GM18520 (cell line): ENCODE measurements at regions not wholly inside any gene's neighbourhood (a gene's known extent, or its start where the extent isn't known, plus 50 kb on each side); places are given as distances from the start of the nearest gene placed in this dataset.
A peak's percentile ranks its signal among the peaks of the same experiment; 100 is the strongest.
"Not testable (repeated sequence)": the region's sequence is repeated elsewhere in the genome, so short reads cannot be mapped to it uniquely, and the experiment has no call there.

Experiments
- ATAC-seq: cut with Tn5 transposase; IDR thresholded peaks from one replicate; pipeline ENCODE4 v1.9.1; 2021; ENCODE audit not compliant: unreplicated experiment

DNA sequence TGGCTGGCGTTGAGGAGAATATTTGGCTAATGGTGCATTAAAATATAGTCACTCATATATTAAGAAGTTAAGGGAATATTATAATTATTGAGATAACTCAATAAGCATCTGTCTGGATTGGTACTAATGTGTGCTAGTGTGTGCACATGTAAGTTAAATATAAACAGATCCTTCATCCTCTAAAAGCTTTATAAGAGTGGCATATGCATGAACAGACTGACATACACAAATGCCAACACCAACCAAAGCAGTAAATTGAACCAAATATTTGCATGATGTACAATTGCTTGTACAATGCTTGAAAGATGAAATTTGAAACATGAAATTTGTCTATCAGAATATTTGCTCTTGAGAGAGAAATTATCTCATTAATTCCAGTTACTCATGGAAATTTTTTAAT is 344.9 kb downstream of the ADGRL2 start:
- ATAC-seq = no peak

DNA sequence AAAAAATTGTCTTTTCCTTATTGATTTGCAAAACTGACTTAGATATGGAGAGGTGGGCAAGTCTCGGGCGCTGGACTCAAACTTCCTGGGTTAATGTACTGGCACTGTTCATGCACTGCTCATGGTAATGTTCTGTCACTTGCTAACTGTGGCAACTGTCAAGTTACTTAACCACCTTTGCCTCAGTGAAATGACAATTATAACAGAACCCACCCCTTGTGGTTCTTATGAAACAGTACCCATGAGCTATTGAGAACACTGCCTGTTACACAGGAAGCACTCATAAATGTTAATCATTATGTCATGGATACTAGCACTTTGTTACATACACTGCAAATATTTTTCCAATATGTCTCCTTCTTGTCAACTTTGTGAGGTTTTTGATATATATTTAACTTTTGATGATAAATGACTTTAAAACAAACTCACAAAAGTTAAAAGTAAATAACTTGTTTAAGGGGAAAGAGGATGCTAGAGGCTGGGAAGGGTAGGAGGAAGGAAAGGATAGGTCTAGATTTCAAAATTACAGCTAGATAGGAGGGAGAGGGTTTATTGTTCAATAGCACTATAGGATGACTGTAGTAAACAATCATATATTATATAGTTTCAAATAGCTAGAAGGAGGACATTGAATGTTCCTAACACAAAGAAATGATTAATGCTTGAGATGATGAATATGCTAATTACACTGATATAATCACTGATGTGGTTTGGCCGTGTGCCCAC is 342.5 kb downstream of the ADGRL2 start:
- ATAC-seq = peak; percentile 43

DNA sequence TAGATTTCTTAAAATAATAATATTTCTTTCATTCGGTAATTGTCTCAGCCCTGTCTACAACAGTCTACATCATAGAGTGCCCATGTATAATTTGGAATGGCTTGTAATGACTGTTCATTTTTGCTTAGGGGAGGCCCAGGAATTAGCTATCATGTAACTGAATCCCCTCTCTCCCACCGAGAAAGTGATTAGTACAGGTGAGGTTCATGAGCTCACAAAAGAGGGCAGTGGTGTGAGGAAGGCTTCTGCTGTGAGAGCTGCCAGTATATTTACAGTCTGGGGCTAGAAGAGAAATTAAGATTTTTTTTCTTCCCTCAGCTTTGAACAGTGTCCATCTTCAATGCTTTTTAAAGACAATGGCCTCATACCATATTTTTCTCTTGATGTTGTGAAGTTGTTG is 340.7 kb downstream of the ADGRL2 start:
- ATAC-seq = no peak

DNA sequence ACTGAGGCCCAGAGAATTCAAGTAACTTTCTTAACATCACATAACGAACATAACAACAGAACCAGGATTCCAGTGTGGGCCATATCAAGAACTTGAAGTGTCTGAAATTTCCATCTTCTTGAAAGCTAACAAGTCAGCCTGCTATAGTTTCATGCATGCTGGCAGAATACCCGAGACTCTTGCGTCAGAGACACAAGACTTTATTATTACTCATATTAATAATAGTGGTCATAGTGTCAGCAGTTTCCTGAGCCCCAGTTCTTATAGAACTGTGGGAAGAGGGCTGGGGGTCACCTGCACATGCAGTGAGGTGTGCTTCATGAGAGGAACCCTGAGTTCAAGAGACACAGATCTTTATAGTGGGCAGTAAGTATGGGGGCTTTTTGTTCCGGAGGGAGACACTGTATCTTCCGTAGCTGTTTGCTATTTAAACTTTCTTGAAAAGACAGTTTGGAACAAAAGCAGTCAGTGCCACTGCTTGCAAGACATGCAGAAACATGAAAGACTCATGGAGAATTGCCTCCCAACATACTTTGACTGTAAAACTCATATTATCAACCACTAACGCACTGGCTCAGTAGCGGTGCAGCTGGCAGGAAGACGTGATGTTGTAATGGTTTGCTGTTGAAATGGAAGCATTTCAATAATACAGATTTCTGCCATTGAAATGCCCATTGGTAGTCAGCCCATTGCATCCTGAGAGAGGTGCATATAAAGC is 339.2 kb downstream of the ADGRL2 start:
- no peak for ATAC-seq

DNA sequence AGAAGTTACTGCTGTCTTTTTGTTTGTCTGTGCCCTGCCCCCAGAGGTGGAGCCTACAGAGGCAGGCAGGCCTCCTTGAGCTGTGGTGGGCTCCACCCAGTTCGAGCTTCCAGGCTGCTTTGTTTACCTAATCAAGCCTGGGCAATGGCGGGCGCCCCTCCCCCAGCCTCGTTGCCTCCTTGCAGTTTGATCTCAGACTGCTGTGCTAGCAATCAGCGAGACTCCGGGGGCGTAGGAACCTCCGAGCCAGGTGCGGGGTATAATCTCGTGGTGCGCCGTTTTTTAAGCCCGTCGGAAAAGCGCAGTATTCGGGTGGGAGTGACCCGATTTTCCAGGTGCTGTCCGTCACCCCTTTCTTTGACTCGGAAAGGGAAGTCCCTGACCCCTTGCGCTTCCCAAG is 335.6 kb downstream of the ADGRL2 start:
- not testable (repeated sequence) for ATAC-seq

DNA sequence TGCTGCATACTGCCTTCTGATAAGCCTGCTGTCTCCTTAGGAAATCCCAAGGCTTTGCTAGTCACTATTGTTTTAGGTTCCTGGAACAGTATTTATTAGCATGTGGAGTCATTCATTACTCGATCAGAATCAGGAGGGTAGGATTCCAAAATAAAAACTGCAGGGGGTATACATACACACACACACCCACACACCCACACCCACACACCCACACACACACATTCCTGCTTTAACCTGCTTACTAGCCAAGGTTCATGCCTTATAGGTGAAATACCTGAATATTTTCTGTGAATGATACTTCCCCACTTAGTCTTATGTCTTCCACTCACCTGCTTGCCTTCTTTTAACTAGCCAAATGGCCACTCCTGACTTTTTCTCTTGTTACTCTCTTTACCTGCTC is 325.1 kb downstream of the ADGRL2 start:
- no peak for ATAC-seq

DNA sequence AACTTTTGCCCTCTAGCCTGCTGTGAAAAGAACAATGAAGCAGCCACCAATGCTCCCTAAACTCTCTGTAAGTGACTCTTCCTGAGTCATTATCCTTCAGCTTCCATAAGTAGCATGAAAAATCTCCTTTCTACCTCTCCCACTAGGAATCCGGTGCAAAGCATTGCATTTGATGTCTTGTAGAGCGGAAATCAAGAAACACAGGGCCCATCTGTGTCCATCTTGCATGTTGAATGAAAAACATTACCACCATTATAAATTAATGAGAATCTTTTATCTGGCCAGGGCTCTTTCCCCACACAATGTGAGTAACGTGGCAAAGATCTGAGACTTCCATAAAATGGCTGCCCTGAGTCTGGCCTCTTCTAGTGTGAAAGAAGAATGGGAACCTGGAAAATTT is 324.4 kb downstream of the ADGRL2 start:
- ATAC-seq = no peak

DNA sequence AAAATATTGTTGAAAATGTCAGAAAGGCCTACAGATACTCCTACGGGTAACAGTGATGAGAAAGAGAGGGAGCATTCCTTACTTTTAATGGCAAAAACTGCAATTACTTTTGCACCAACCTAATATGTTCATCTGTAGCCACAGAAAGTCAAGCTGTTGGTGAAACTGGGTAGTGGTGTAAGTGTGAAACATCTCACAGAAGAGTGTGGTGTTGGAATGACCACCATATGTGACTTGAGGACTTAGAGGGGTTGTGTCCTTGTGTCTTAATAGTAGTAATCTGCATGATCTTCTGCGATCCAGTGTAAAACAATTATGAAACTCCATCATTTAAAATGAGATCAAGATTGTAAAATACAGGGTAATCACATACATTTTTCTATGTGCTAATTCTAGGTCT is 320.7 kb downstream of the ADGRL2 start:
- ATAC-seq = peak; percentile 44

DNA sequence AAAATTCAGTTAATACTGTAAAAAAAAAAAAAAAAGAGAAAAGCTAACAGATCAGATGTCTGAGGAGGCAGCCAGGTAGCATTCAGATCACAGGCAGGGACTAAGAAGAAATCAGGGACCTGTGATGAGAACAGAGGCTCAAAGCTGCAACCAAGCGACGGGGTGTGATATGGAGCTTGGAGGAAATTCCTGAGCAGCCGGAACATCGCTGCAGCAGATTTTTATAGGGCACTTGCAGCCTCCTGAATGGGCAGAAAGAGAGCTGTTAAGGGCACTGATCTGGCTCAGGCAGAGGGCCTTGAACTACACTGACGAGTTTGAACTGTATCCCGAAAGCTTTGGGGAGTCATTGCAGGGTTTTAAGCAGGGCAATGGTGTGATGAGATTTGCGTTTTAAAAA is 315.4 kb downstream of the ADGRL2 start:
- no peak for ATAC-seq

DNA sequence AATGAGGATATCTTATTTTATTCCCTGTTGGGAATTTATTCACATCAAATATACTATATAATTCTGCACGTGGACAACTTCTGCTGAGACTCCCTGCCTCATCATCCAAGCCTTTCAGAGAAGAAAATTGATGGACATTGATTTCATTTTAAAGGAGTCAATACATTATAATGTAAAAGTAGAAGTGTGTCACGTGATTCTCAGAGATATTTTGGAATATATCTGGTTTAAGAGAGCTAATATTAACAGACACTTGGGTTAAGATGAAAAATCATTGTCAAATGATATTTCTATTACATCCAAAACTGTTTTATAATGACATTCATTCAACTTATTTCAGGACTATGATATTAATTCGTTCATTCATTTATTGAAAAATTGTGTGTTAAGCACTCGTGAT is 314.2 kb downstream of the ADGRL2 start:
- no peak for ATAC-seq

DNA sequence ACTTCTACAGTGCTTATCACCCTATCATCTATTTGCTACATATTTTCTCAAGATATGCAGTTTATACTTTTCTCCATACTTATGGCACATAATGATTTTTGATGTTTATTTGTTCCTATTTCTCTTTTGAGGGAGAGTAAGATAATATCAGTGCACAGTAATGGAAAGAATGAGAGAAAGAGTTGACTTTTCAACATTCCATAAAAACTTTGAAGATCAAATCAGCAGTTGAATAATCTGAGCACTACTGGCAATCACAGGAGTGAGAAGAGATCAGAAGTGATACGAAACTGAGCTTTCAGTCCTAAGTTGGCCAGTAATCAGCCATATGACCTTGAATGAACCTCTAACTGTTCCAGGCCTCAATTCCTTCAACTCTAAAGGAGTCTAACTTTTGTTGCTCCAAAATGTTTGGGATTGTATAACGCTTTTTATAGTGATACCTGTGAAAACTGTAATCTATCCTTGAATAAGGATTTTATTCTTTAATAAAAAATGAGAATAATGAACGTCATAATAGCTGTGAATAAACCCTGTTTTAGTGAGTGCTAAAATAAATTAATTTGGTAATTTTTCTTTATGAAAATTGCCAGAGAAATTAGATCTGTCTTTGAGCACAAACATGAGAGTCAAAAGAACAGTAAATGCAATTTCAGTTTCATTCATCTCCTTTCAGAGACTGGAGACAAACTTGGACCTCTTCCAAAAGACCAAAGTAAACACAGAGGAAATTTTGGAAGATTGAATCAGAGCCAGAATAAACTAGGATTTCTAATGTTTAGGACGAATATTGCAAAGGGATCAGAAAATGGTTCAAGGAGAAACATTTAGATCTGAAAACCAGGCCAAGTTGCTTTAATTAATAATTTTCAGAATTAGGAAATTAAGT is 309.9 kb downstream of the ADGRL2 start:
- ATAC-seq = no peak

DNA sequence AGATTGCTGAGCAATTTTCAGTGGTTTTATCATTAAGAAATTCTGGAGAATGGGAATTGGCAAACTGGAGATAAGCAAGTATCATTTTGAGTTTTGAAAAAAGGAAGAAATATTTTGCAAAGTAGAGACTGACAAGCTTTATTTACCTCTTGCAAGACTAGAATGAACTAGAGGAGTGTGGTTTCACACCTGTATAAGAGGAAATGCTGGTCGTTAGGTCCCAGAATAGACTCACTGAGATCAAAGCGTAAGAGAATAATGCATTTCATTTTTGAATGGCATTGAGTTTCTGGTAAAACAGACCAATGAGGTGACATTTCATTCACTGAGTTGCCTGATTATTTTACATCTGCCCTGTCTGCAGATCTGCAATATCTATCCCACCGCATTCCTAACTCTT is 308.1 kb downstream of the ADGRL2 start:
- ATAC-seq = peak; percentile 75

DNA sequence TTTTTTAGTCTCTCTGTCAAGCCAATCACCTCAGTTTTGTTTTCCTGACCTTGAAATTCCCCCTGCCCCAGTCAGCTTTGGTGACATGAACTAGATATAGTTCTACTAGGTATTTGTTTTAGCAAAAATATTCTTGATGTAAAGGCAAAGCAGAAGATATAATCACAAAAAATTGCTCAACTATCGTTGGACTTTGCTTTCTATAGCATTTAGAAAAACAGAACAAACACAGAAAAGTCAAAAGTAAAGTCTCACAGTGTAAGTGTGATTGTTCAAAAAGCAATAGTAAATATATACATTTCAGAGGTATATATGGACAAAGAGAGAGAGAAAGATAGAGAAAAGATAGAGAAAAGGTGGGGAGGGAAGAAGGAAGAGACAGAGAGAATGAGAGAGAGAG is 305.9 kb downstream of the ADGRL2 start:
- ATAC-seq = no peak

DNA sequence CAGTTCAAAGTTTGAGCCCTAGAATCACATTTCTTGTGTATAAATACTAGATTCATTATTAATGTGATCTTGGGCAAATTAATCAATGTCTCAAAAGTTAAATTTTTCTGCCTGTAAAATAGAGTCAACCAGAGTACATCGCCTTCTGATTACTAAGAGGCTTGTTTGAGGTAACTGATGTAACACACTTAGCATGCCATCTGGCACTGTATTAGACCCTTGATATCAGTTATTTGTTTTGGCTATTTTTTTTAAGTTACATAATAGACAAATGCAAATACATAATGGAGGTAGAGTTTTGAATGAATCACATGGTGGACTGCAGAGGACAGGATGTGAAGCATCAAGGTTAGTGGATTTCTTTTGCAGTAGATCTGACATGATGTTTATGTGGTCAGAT is 298.4 kb downstream of the ADGRL2 start:
- no peak for ATAC-seq

DNA sequence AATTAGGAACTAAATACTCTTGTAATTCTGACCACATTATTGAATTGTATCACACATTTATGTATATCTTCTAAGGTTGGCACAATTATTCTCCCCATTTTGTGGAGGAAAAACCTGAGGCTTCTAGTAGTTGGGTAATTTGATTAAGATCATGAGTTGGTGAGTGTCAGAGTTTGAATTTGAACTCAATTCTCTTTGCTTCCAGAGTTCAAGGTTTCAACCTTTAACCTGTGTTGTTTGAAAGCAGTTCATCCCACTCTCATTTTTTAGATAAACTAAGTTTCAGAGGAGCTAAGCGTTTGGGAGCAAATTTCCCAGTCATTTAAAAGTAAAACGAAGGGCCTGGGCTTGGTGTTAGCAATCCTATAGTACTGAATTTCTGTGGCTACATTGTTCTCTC is 293.4 kb downstream of the ADGRL2 start:
- ATAC-seq = no peak

DNA sequence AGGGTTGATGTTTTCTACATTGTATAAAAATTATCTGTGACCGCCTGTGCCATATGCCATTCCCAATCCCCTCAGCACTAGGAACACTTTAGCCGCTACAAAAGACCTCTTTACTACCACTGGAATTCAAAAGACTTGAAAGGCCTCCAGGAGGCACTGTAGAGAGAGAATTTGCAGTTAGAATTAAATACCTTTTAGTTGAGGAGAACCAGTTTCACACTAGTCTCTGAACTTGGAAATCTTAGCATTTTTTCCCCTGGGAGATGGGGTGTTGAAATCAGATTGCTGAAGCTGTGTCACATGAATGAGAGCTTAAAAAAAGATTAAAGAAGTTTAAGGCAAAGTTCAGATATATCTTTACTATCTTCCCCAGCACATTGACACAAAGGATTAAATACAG is 291.0 kb downstream of the ADGRL2 start:
- no peak for ATAC-seq

DNA sequence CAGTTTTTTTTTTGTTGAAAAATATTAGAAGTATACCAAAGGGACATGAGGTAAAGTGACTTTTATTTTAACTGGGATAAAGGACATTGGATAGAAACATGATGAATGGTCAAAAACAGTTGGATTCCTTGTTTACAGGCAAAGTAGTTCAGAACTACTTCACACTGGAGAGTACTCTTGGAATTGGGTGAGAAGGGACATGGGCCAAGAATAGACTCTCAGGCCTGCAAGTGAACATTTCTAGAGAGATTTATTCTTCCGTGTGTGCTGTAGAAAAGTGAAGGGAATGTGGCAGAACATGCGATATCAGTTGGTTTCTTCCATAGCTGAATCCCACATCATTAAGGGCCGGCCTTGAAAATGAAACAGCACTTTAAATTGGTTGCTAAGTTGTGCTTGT is 290.5 kb downstream of the ADGRL2 start:
- no peak for ATAC-seq

DNA sequence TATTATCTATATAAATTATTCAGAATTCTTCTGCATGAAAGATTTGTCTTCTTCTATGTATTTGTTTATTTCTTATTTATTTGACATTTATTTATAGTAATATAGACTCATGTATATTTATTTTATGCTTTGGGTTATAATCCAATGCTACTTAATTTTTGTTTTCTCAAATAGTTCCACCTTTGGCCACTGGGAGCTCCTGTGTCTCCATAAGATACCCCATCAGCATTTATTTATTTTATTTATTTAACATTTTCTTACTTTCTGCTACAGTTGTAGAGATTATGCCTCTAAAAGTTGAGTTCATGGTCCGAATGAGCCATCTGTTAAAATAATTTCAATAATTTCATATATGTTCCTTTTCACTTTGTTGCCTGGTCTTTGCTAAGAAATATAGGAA is 289.4 kb downstream of the ADGRL2 start:
- no peak for ATAC-seq

DNA sequence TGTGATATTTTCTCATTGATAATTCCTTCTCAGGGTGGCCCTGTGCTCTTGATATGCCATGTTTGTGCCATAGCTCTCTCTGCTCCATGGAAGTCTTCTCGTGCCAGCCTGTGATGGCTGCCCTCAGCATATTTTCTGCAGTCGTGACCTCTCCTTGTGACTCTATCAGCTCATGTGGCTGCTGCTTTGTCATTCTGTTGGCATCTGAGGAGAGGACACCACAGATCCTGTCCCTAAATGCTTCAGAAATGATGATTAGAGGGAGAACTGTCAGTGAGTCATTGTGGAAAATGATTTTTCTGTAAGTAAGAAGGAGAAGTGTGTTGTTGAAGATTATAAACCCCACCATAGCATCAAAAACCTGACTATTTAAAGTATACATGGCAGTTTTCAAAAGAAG is 286.0 kb downstream of the ADGRL2 start:
- no peak for ATAC-seq

DNA sequence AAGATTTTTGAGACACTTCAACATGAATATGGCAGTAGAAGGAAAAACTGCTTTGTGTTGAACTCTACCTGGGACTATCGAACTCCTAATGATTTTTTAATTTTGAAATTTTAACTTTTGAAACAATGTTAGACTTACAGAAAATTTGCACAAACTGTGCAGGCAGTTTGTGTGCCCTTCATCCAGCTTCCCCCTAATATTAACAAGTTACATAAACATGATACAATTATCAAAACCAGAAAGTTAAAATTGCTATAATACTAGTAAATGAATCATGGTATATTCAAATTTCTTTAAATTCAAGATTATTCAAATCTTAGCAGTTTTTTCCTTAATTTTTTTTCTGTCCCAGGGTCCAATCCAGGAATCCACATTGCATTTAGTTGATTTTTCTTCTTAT is 278.9 kb downstream of the ADGRL2 start:
- ATAC-seq = no peak

DNA sequence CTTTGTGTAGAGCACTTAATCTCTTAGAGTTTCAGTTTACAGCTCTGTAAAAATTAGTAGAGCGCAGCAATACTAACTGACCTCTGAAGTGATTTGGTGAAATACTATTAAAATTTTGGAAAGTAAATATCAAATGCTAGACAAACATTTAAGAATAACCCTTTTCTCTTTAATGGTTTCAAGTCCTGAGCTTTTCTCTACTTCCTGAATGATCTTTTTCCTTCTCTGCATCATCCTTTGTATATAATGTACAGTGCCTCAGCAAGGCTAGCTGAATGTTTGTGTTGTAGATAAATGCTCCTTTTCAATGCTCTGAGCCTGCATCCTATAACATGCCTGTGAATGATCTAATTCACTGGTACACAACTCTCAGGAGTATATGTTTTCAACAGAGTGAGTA is 272.9 kb downstream of the ADGRL2 start:
- no peak for ATAC-seq

DNA sequence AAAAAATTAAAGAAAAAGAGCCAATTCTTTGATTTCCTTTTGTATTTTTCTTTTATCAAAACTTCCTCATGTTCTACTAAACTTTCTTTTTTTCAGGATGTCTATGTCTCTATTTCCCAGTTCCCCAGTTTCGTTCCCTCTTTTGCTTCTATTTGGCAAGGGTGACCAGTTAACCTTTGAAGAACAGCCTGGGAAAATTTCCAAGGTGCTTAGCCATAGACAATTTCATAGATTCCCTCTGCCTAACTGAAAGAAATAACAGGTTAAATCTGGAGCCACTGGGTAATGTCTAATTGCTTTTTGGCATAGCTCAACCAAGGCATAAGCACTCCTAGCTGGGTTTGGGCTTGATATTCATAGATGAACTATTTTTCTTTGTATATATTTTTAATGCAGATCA is 272.3 kb downstream of the ADGRL2 start:
- ATAC-seq = no peak
